Stomach (tissue), 4 donors: ENCODE measurements at regions not wholly inside any gene's neighbourhood (a gene's known extent, or its start where the extent isn't known, plus 50 kb on each side); places are given as distances from the start of the nearest gene placed in this dataset.
A peak's percentile ranks its signal among the peaks of the same experiment; 100 is the strongest.

Experiments used
- CTCF ChIP-seq, 7 experiments: fragments of 450-650 bp in 4 of 7; fragments of 200-600 bp in 3 of 7; sonication (generic) in 3 of 7; IDR thresholded peaks; one replicate each; pipeline ENCODE4 v1.5.1; 2016 to 2019; ENCODE audit warnings: antibody characterized with exemption in 7 of 7, control low read depth in 2 of 7, mild to moderate bottlenecking in 1 of 7
- POLR2A ChIP-seq, 4 donors: fragments of 450-650 bp; IDR thresholded peaks; one replicate each; pipeline ENCODE4 v1.6.1; 2016; ENCODE audit warnings: antibody characterized with exemption in 4 of 4, control low read depth in 2 of 4, mild to moderate bottlenecking in 1 of 4, moderate library complexity in 1 of 4
- POLR2AphosphoS5 ChIP-seq, 3 donors: sonication (generic); formaldehyde crosslinking; IDR thresholded peaks; one replicate each; pipeline ENCODE4 v1.6.1; 2016; ENCODE audit warnings: antibody characterized with exemption in 3 of 3

- TF ChIP-seq CTCF (IDR thresholded peaks at IDR 0.05) (peak in 2 of 7 experiments; percentile 9 to 27), POLR2AphosphoS5 (IDR thresholded peaks at IDR 0.05) (no peak), POLR2A (IDR thresholded peaks at IDR 0.05) (no peak)
These were observed 745.6 kb upstream of the RAB6C start for GRCh38 chr2:129233751-129234406.
